H1 (cell line): ENCODE measurements at regions not wholly inside any gene's neighbourhood (a gene's known extent, or its start where the extent isn't known, plus 50 kb on each side); places are given as distances from the start of the nearest gene placed in this dataset.
"Not testable (repeated sequence)": the region's sequence is repeated elsewhere in the genome, so short reads cannot be mapped to it uniquely, and the experiment has no call there.

Experiments used
- CTCF ChIA-PET: fragments of 300-600 bp; sonication (Branson Sonifier 250); formaldehyde crosslinking; loops from one replicate; lab custom pipeline; 2021; ENCODE audit not compliant: partially characterized antibody; lab: Charles Lee
- POLR2A ChIA-PET: fragments of 300-600 bp; sonication (Branson Sonifier 250); formaldehyde crosslinking; loops from one replicate; lab custom pipeline; 2021; ENCODE audit warnings: inconsistent platforms; ENCODE audit not compliant: partially characterized antibody; lab: Charles Lee
- DNase-seq, 2 experiments: peaks; one replicate each; pipeline versions ENCODE4 v3.0.0 to v3.0.0-alpha.2; 2010 to 2022; ENCODE audit warnings: low spot score in 2 of 2, low read depth in 1 of 2, mixed read lengths in 1 of 2
- FAIRE-seq: peaks from 2 replicates; lab custom pipeline; 2011; peaks lifted over from hg19 to GRCh38; lab: Jason Lieb, UNC
- H2AFZ ChIP-seq: 2 replicates; pipeline ENCODE4 v1.8.1; 2012; ENCODE audit warnings: low read length, inconsistent platforms
- H2AK5ac ChIP-seq: 2 replicates; pipeline ENCODE4 v1.6.1; 2013; ENCODE audit warnings: low read depth, low read length
- H2BK120ac ChIP-seq: replicated peaks from 2 replicates; pipeline ENCODE3; 2013; ENCODE audit warnings: low read depth, low read length, inconsistent platforms
- H2BK12ac ChIP-seq: 2 replicates; pipeline ENCODE4 v1.6.1; 2013; ENCODE audit warnings: low read depth, low read length
- H2BK15ac ChIP-seq: 2 replicates; pipeline ENCODE4 v1.6.1; 2013; ENCODE audit warnings: low read length
- H2BK20ac ChIP-seq: 2 replicates; pipeline ENCODE4 v1.6.1; 2013; ENCODE audit warnings: low read length
- H2BK5ac ChIP-seq: 2 replicates; pipeline ENCODE4 v1.6.1; 2013; ENCODE audit warnings: low read depth, low read length
- H3K14ac ChIP-seq: 2 replicates; pipeline ENCODE4 v1.6.1; 2013; ENCODE audit warnings: inconsistent platforms; ENCODE audit not compliant: insufficient read length
- H3K18ac ChIP-seq: 2 replicates; pipeline ENCODE4 v1.6.1; 2013; ENCODE audit warnings: low read length; ENCODE audit errors: extremely low read depth
- H3K23ac ChIP-seq: 2 replicates; pipeline ENCODE4 v1.6.1; 2013; ENCODE audit warnings: inconsistent platforms; ENCODE audit not compliant: insufficient read length
- H3K23me2 ChIP-seq: 2 replicates; pipeline ENCODE4 v1.6.1; 2013; ENCODE audit warnings: low read depth, low read length
- H3K27ac ChIP-seq: 2 replicates; pipeline ENCODE4 v1.6.1; 2011; ENCODE audit warnings: low read depth, low read length, inconsistent platforms
- H3K27me3 ChIP-seq, 4 experiments: replicated peaks in 1 of 4; 1 replicate in 1 of 4; 2 replicates in 3 of 4; pipeline versions ENCODE4 v1.6.1 to v1.8.1; 2011 to 2013; ENCODE audit warnings: low read length in 3 of 4, mild to moderate bottlenecking in 3 of 4, inconsistent platforms in 2 of 4, mixed read lengths in 2 of 4, moderate library complexity in 1 of 4; ENCODE audit not compliant: control insufficient read depth in 3 of 4, insufficient read depth in 3 of 4; ENCODE audit errors: extremely low read depth in 1 of 4
- H3K36me3 ChIP-seq, 4 experiments: 2 replicates each; pipeline versions ENCODE4 v1.6.1 to v1.8.1; 2011 to 2013; ENCODE audit warnings: mild to moderate bottlenecking in 4 of 4, low read length in 3 of 4, moderate library complexity in 2 of 4, control low read depth in 1 of 4, inconsistent platforms in 1 of 4; ENCODE audit not compliant: insufficient read depth in 4 of 4, control insufficient read depth in 2 of 4
- H3K4ac ChIP-seq: replicated peaks from 2 replicates; pipeline ENCODE3; 2013; ENCODE audit warnings: low read length, low read depth, mixed read lengths, inconsistent platforms; ENCODE audit not compliant: insufficient read length
- H3K4me1 ChIP-seq, 4 experiments: replicated peaks in 1 of 4; 1 replicate in 1 of 4; 2 replicates in 3 of 4; pipeline versions ENCODE4 v1.6.1 to v1.8.1; 2011 to 2013; ENCODE audit warnings: low read length in 3 of 4, inconsistent platforms in 2 of 4, mixed read lengths in 1 of 4; ENCODE audit not compliant: insufficient read depth in 4 of 4, control insufficient read depth in 3 of 4
- H3K4me2 ChIP-seq, 2 experiments: 2 replicates each; pipeline versions ENCODE4 v1.6.1 to v1.8.1; 2011 to 2013; ENCODE audit warnings: low read depth in 2 of 2, low read length in 2 of 2, control low read depth in 1 of 2, inconsistent platforms in 1 of 2, mild to moderate bottlenecking in 1 of 2; ENCODE audit not compliant: insufficient read depth in 1 of 2
- H3K4me3 ChIP-seq, 4 experiments: fragments of 200-600, 300-600 bp in 1 of 4; sonication (generic), shearing (Covaris generic), sonication (Bioruptor Twin) in 1 of 4; 2 replicates each; pipeline versions ENCODE4 v1.5.1 to v1.8.1; 2011 to 2016; ENCODE audit warnings: low read length in 4 of 4, low read depth in 3 of 4, control low read depth in 2 of 4, inconsistent platforms in 2 of 4, mild to moderate bottlenecking in 2 of 4, mixed read lengths in 1 of 4, moderate library complexity in 1 of 4; ENCODE audit not compliant: insufficient read depth in 2 of 4; ENCODE audit errors: extremely low read depth in 1 of 4
- H3K56ac ChIP-seq: replicated peaks from 2 replicates; pipeline ENCODE3; 2013; ENCODE audit warnings: low read depth, mild to moderate bottlenecking, mixed read lengths, low read length, inconsistent platforms; ENCODE audit not compliant: insufficient read length
- H3K79me1 ChIP-seq: 2 replicates; pipeline ENCODE4 v1.6.1; 2013; ENCODE audit warnings: low read depth, low read length, control low read depth
- H3K79me2 ChIP-seq, 2 experiments: 2 replicates each; pipeline versions ENCODE4 v1.6.1 to v1.8.1; 2012 to 2013; ENCODE audit warnings: low read length in 2 of 2, mild to moderate bottlenecking in 2 of 2, inconsistent platforms in 1 of 2; ENCODE audit not compliant: insufficient read depth in 2 of 2, control insufficient read depth in 1 of 2
- H3K9ac ChIP-seq, 4 experiments: replicated peaks in 1 of 4; 1 replicate in 1 of 4; 2 replicates in 3 of 4; pipeline versions ENCODE4 v1.6.1 to v1.8.1; 2011 to 2013; ENCODE audit warnings: low read depth in 3 of 4, low read length in 3 of 4, control low read depth in 2 of 4, mild to moderate bottlenecking in 2 of 4, moderate library complexity in 2 of 4, inconsistent platforms in 1 of 4; ENCODE audit errors: extremely low read depth in 1 of 4
- H3K9me3 ChIP-seq, 2 experiments: 2 replicates each; pipeline versions ENCODE4 v1.6.1 to v1.8.1; 2012 to 2013; ENCODE audit warnings: mild to moderate bottlenecking in 2 of 2, moderate library complexity in 2 of 2, control low read depth in 1 of 2, inconsistent platforms in 1 of 2, low read depth in 1 of 2, low read length in 1 of 2, mixed read lengths in 1 of 2; ENCODE audit not compliant: insufficient read depth in 2 of 2
- H4K20me1 ChIP-seq, 2 experiments: replicated peaks in 1 of 2; 2 replicates each; pipeline versions ENCODE3 to v1.8.1; 2011 to 2013; ENCODE audit warnings: inconsistent platforms in 2 of 2, low read length in 2 of 2, mild to moderate bottlenecking in 1 of 2; ENCODE audit not compliant: insufficient read depth in 2 of 2, control insufficient read depth in 1 of 2
- H4K5ac ChIP-seq: 2 replicates; pipeline ENCODE4 v1.6.1; 2013; ENCODE audit warnings: low read length, low read depth, mixed read lengths, inconsistent platforms; ENCODE audit not compliant: insufficient read length
- H4K8ac ChIP-seq: 2 replicates; pipeline ENCODE4 v1.8.0; 2013; ENCODE audit warnings: mild to moderate bottlenecking, moderate library complexity, low read length, inconsistent platforms; ENCODE audit not compliant: insufficient read depth; ENCODE audit errors: extremely low read depth
- H4K91ac ChIP-seq: replicated peaks from 2 replicates; pipeline ENCODE3; 2013; ENCODE audit warnings: low read length, mixed read lengths, inconsistent platforms; ENCODE audit not compliant: insufficient read length
- WGBS, 2 experiments: shearing (Covaris generic) in 1 of 2; methylation state at CpG; one replicate each; pipeline versions ENCODE4 v1.1.6 to v1.1.7; 2013 to 2015; ENCODE audit warnings: low lambda C conversion rate in 2 of 2, mixed read lengths in 2 of 2, inconsistent platforms in 1 of 2, low coverage in 1 of 2, missing lambda C conversion rate in 1 of 2; ENCODE audit not compliant: insufficient replicate concordance in 2 of 2, insufficient coverage in 1 of 2, insufficient read length in 1 of 2; ENCODE audit errors: extremely low coverage in 1 of 2, missing lambda C conversion rate in 1 of 2; 5-methylcytosine and 5-hydroxymethylcytosine counted together

- not testable (repeated sequence) for H4K8ac ChIP-seq
These were observed 70.4 kb upstream of the PLGLB2 start for GRCh38 chr2:87677421-87677923.

GRCh38 chr2:87678742-87679173 lies 69.1 kb upstream of the PLGLB2 start:
- H3K14ac ChIP-seq, H3K23me2 ChIP-seq, H4K20me1 ChIP-seq, H3K4me1 ChIP-seq, H3K4me2 ChIP-seq, FAIRE-seq, H2BK120ac ChIP-seq, H4K8ac ChIP-seq, DNase-seq, H3K79me1 ChIP-seq, H3K18ac ChIP-seq, H3K27me3 ChIP-seq, H3K4ac ChIP-seq, H3K79me2 ChIP-seq, H2BK5ac ChIP-seq, H4K5ac ChIP-seq, H2BK12ac ChIP-seq, H4K91ac ChIP-seq, H3K27ac ChIP-seq, H3K9ac ChIP-seq, H2BK20ac ChIP-seq, CTCF ChIA-PET, H2BK15ac ChIP-seq, POLR2A ChIA-PET, H3K23ac ChIP-seq, H3K56ac ChIP-seq, H3K36me3 ChIP-seq, H2AK5ac ChIP-seq, H3K4me3 ChIP-seq, H2AFZ ChIP-seq, H3K9me3 ChIP-seq: not testable (repeated sequence)
- WGBS, 2 experiments, result 81% methylated on average over 4 of the region's 6 CpGs; no CpG with 5 or more reads in 1 of the 2 experiments

More at GRCh38 chr2:87677421-87677923, 70.4 kb upstream of the PLGLB2 start:
- H3K18ac ChIP-seq, H3K4me3 ChIP-seq, H3K9me3 ChIP-seq, POLR2A ChIA-PET, H2BK20ac ChIP-seq, H3K4me1 ChIP-seq, H3K27ac ChIP-seq, H3K56ac ChIP-seq, H4K5ac ChIP-seq, H2BK15ac ChIP-seq, H3K79me1 ChIP-seq, H3K23me2 ChIP-seq, H2AFZ ChIP-seq, CTCF ChIA-PET, H4K91ac ChIP-seq, H3K4me2 ChIP-seq, H4K20me1 ChIP-seq, H2BK120ac ChIP-seq, H3K9ac ChIP-seq, H3K14ac ChIP-seq, H2BK12ac ChIP-seq, H2BK5ac ChIP-seq, H3K36me3 ChIP-seq, FAIRE-seq, H3K27me3 ChIP-seq, H3K4ac ChIP-seq, H3K23ac ChIP-seq, H2AK5ac ChIP-seq, H3K79me2 ChIP-seq, DNase-seq: not testable (repeated sequence)
- WGBS, 2 experiments, result 75% methylated on average over 1 of the region's 5 CpGs; no CpG with 5 or more reads in 1 of the 2 experiments
